SU-DHL-6 (cell line): ENCODE measurements at regions not wholly inside any gene's neighbourhood (a gene's known extent, or its start where the extent isn't known, plus 50 kb on each side); places are given as distances from the start of the nearest gene placed in this dataset.

ENCODE experiments used
- H2AFZ ChIP-seq: fragments of 200-600 bp; sonication (generic); 2 replicates; pipeline ENCODE4 v1.6.1; 2014; ENCODE audit warnings: low read depth, mild to moderate bottlenecking, moderate library complexity, mixed read lengths, antibody characterized with exemption, low read length; ENCODE audit not compliant: severe bottlenecking
- H3F3A ChIP-seq: fragments of 200-600 bp; shearing (Covaris generic); 2 replicates; pipeline ENCODE4 v1.6.0; 2016; ENCODE audit warnings: antibody characterized with exemption, mild to moderate bottlenecking; ENCODE audit not compliant: insufficient read depth
- H3K27ac ChIP-seq: fragments of 200-600 bp; sonication (generic); 2 replicates; pipeline ENCODE4 v1.5.1; 2016; ENCODE audit warnings: low read depth, mild to moderate bottlenecking, low read length, moderate library complexity, mixed read lengths
- H3K27me3 ChIP-seq: fragments of 200-600 bp; sonication (generic), shearing (Covaris generic); 2 replicates; pipeline ENCODE4 v1.6.0; 2014; ENCODE audit warnings: mild to moderate bottlenecking, low read length
- H3K36me3 ChIP-seq: fragments of 200-600 bp; sonication (generic); 2 replicates; pipeline ENCODE4 v1.6.1; 2014; ENCODE audit warnings: mild to moderate bottlenecking, low read length, mixed read lengths
- H3K4me2 ChIP-seq: fragments of 300-600, 200-600 bp; shearing (Covaris generic), sonication (generic); 2 replicates; pipeline ENCODE4 v1.6.0; 2014; ENCODE audit warnings: low read length, low read depth, mild to moderate bottlenecking; ENCODE audit not compliant: poor library complexity, severe bottlenecking
- H3K4me3 ChIP-seq: fragments of 200-600 bp; sonication (generic); 2 replicates; pipeline ENCODE4 v1.5.1; 2014; ENCODE audit warnings: antibody characterized with exemption, low read length, mild to moderate bottlenecking, mixed read lengths; ENCODE audit not compliant: insufficient read depth, poor library complexity, severe bottlenecking
- H3K79me2 ChIP-seq: fragments of 200-600 bp; sonication (generic); 2 replicates; pipeline ENCODE4 v1.6.1; 2014; ENCODE audit warnings: mild to moderate bottlenecking, low read length, moderate library complexity; ENCODE audit not compliant: insufficient read depth
- H3K9ac ChIP-seq: fragments of 200-600 bp; sonication (generic); 2 replicates; pipeline ENCODE4 v1.7.0; 2014; ENCODE audit warnings: mild to moderate bottlenecking, low read length
- H3K9me2 ChIP-seq: fragments of 200-600 bp; sonication (generic); replicated peaks from 2 replicates; pipeline ENCODE4 v1.6.1; 2014; ENCODE audit warnings: low read length; ENCODE audit not compliant: insufficient read depth
- H3K9me3 ChIP-seq: fragments of 200-600 bp; sonication (generic); 2 replicates; pipeline ENCODE4 v1.6.1; 2014; ENCODE audit warnings: low read length, mixed read lengths; ENCODE audit not compliant: insufficient read depth
- H4K20me1 ChIP-seq: fragments of 200-600 bp; sonication (generic); 2 replicates; pipeline ENCODE4 v1.6.1; 2014; ENCODE audit warnings: low read depth, mild to moderate bottlenecking, antibody characterized with exemption, low read length, moderate library complexity, mixed read lengths
- EZH2phosphoT487 ChIP-seq: fragments of 200-600 bp; sonication (generic), shearing (Covaris generic); conservative IDR thresholded peaks from 2 replicates; pipeline ENCODE4 v1.6.1; 2018; ENCODE audit warnings: mild to moderate bottlenecking, antibody characterized with exemption, low read length, moderate library complexity, mixed read lengths
- TF ChIP-seq, protein P1 (sequence below): fragments of 200-600 bp; sonication (generic); IDR thresholded peaks from one replicate; pipeline ENCODE4 v1.5.1; 2017; ENCODE audit warnings: antibody characterized with exemption, mild to moderate bottlenecking, low read length, moderate library complexity; ENCODE audit not compliant: insufficient read depth, poor library complexity, severe bottlenecking

- Histone ChIP-seq H3K4me3 (no peak overlapping the region), H4K20me1 (no peaks in the 10 kb centered on the region), H3K9ac (no peak overlapping the region), H3K27me3 (no peaks in the 10 kb centered on the region), H3F3A (no peaks in the 10 kb centered on the region), H3K79me2 (no peaks in the 10 kb centered on the region), H3K27ac (no peak overlapping the region), H2AFZ (no peak overlapping the region), H3K36me3 (no peaks in the 10 kb centered on the region), H3K4me2 (no peak overlapping the region), H3K9me3 (no peaks in the 10 kb centered on the region), H3K9me2 (no peaks in the 10 kb centered on the region)
- no peak for TF ChIP-seq EZH2phosphoT487
- TF ChIP-seq, protein P1, sequence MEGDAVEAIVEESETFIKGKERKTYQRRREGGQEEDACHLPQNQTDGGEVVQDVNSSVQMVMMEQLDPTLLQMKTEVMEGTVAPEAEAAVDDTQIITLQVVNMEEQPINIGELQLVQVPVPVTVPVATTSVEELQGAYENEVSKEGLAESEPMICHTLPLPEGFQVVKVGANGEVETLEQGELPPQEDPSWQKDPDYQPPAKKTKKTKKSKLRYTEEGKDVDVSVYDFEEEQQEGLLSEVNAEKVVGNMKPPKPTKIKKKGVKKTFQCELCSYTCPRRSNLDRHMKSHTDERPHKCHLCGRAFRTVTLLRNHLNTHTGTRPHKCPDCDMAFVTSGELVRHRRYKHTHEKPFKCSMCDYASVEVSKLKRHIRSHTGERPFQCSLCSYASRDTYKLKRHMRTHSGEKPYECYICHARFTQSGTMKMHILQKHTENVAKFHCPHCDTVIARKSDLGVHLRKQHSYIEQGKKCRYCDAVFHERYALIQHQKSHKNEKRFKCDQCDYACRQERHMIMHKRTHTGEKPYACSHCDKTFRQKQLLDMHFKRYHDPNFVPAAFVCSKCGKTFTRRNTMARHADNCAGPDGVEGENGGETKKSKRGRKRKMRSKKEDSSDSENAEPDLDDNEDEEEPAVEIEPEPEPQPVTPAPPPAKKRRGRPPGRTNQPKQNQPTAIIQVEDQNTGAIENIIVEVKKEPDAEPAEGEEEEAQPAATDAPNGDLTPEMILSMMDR = no peak
Observed at GRCh38 chr20:11156922-11157321, 483.1 kb upstream of the JAG1 start.

- Histone ChIP-seq H3K9me2 (no peaks in the 10 kb centered on the region), H3K79me2 (no peaks in the 10 kb centered on the region), H3K9ac (no peak overlapping the region), H3K4me3 (no peak overlapping the region), H3K4me2 (no peak overlapping the region), H3K36me3 (no peaks in the 10 kb centered on the region), H3K27ac (no peak overlapping the region), H4K20me1 (no peaks in the 10 kb centered on the region), H3K9me3 (no peaks in the 10 kb centered on the region), H2AFZ (no peak overlapping the region), H3F3A (no peaks in the 10 kb centered on the region), H3K27me3 (no peaks in the 10 kb centered on the region)
- TF ChIP-seq EZH2phosphoT487 = no peak
- TF ChIP-seq, protein P1 = no peak
Observed at GRCh38 chr20:11158146-11158545, 484.3 kb upstream of the JAG1 start.

- Histone ChIP-seq H3K4me3 (no peak overlapping the region), H3K9me2 (no peaks in the 10 kb centered on the region), H2AFZ (no peak overlapping the region), H3K9ac (no peak overlapping the region), H3K36me3 (no peaks in the 10 kb centered on the region), H3K27me3 (no peaks in the 10 kb centered on the region), H3K79me2 (no peaks in the 10 kb centered on the region), H3K27ac (no peak overlapping the region), H3K4me2 (no peak overlapping the region), H4K20me1 (no peaks in the 10 kb centered on the region), H3K9me3 (no peaks in the 10 kb centered on the region), H3F3A (no peaks in the 10 kb centered on the region)
- no peak for TF ChIP-seq EZH2phosphoT487
- TF ChIP-seq, protein P1 = no peak
Observed at GRCh38 chr20:11158589-11158988, 484.8 kb upstream of the JAG1 start.
